ENCODE measurements at regions not wholly inside any gene's neighbourhood (a gene's known extent, or its start where the extent isn't known, plus 50 kb on each side); places are given as distances from the start of the nearest gene placed in this dataset.

DNA sequence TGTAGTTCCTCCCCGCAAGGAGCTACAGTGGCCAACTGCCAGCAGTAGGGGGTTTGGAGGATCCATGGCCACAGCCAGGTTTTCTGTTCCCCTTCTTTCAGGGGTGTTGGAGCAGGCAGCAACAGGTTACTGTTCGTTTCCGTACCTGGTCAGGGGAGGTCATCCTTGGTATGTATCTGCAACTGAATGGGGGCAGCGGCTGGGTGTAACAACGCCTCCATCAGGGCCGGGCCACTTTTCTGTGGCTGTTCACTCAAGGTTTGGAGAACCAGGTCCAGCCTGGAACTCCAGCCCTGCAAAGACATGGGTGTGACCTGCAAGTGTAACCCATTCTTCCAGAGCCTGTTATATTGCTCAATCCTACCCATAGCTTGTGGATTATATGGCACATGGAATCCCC lies 732.3 kb upstream of the MIR17HG start (continued):
- TF ChIP-seq, protein P1, sequence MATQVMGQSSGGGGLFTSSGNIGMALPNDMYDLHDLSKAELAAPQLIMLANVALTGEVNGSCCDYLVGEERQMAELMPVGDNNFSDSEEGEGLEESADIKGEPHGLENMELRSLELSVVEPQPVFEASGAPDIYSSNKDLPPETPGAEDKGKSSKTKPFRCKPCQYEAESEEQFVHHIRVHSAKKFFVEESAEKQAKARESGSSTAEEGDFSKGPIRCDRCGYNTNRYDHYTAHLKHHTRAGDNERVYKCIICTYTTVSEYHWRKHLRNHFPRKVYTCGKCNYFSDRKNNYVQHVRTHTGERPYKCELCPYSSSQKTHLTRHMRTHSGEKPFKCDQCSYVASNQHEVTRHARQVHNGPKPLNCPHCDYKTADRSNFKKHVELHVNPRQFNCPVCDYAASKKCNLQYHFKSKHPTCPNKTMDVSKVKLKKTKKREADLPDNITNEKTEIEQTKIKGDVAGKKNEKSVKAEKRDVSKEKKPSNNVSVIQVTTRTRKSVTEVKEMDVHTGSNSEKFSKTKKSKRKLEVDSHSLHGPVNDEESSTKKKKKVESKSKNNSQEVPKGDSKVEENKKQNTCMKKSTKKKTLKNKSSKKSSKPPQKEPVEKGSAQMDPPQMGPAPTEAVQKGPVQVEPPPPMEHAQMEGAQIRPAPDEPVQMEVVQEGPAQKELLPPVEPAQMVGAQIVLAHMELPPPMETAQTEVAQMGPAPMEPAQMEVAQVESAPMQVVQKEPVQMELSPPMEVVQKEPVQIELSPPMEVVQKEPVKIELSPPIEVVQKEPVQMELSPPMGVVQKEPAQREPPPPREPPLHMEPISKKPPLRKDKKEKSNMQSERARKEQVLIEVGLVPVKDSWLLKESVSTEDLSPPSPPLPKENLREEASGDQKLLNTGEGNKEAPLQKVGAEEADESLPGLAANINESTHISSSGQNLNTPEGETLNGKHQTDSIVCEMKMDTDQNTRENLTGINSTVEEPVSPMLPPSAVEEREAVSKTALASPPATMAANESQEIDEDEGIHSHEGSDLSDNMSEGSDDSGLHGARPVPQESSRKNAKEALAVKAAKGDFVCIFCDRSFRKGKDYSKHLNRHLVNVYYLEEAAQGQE (IDR thresholded peaks at IDR 0.05) = no peak

DNA sequence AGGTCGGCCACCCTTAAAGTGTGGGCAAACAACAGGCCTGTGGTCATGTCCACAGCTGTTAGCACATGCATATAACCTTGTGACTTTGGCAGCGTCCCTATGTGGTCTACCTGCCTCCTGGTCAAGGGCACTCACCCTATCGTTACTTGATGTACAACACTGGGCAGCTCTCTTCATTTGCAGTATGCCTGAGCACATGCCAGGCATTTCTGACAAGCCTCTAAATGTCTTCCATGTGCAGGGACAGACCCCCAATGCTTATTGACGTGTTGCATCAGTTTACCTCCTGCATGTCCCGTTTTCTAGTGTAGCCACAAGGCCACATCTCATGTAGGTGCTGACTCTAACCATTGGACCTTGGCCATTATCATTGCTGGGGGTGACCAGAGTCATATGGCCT lies 731.7 kb upstream of the MIR17HG start:
- H3K4me2 ChIP-seq = no peak overlapping the region
- FAIRE-seq (no peak), DNase-seq (ENCODE audit: low read depth in 1 of 2, low spot score in 1 of 2) (no peak), ATAC-seq (no peak)
- 26% methylated on average over 4 of the region's 5 CpGs for WGBS (ENCODE audit: missing lambda C conversion rate)
- TF ChIP-seq HOXB13 (CRISPR knock-in tag; IDR thresholded peaks at IDR 0.05; ENCODE audit: low read depth) (no peak), HOXB5 (CRISPR knock-in tag; IDR thresholded peaks at IDR 0.05) (no peak), RFX5 (IDR thresholded peaks at IDR 0.05) (no peak), HDAC2 (IDR thresholded peaks at IDR 0.05) (no peak)
- no peak overlapping the region for H3K27ac ChIP-seq
- POLR2A ChIA-PET = no interaction called here
- no peaks in the 10 kb centered on the region for H3K4me1 ChIP-seq
- CTCF ChIA-PET = no interaction called here
- H3K4me3 ChIP-seq = no peak overlapping the region
- H3K9me3 ChIP-seq = no peaks in the 10 kb centered on the region

DNA sequence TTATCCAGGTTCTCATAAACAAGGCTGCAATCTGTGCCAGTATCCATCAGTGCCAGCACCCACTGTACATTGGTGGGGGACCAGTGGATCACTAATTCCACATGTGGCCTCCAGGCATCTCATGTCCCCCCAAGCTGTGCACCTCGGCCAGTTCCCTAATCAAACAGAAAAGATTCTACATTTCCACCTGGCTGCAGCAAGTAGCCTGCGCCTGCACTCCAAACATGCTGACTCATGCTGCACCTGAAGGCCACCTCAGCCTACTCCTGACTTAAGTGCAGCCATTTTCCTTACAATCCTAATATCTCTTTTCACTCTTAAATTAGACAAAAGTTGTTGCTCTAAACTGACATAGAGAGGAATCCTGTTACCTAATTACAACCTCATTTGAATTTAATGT lies 729.4 kb upstream of the MIR17HG start:
- WGBS (ENCODE audit: missing lambda C conversion rate) = 97% methylated on average over 2 of the region's 2 CpGs

More for the DNA sequence above, 729.4 kb upstream of the MIR17HG start:
- DNase-seq (ENCODE audit: low read depth in 1 of 2, low spot score in 1 of 2) = peak in 1 of 2 experiments; percentile 9
- ChIA-PET CTCF (no interaction called here), POLR2A (no interaction called here)
- Histone ChIP-seq H3K4me3 (no peak overlapping the region), H3K27ac (no peak overlapping the region), H3K4me2 (no peak overlapping the region), H3K4me1 (0 out of 3 replicates have a peak, but pooled peaks cover 5% of the 10 kb centered on the region), H3K9me3 (no peaks in the 10 kb centered on the region)
- ATAC-seq = no peak
- no peak for FAIRE-seq
- TF ChIP-seq FOSB (CRISPR knock-in tag; IDR thresholded peaks at IDR 0.05) (no peak), ZC3H11A (IDR thresholded peaks at IDR 0.05) (no peak), MAZ (IDR thresholded peaks at IDR 0.05; ENCODE audit: borderline replicate concordance, low read depth, low read length) (no peak), MYC (IDR thresholded peaks at IDR 0.05; ENCODE audit: borderline replicate concordance, low read length) (no peak), CHD2 (IDR thresholded peaks at IDR 0.05; ENCODE audit: low read length, partially characterized antibody) (no peak), MAFK (IDR thresholded peaks at IDR 0.05; ENCODE audit: partially characterized antibody) (no peak), TFCP2L1 (CRISPR knock-in tag; IDR thresholded peaks at IDR 0.05) (no peak), CHD4 (IDR thresholded peaks at IDR 0.05; ENCODE audit: borderline replicate concordance) (no peak), RAD21 (conservative IDR thresholded peaks at IDR 0.05 in 1 of 2, IDR thresholded peaks at IDR 0.05 in 1 of 2) (no peak), HEYL (CRISPR knock-in tag; IDR thresholded peaks at IDR 0.05) (no peak)
- TF ChIP-seq, protein P2, sequence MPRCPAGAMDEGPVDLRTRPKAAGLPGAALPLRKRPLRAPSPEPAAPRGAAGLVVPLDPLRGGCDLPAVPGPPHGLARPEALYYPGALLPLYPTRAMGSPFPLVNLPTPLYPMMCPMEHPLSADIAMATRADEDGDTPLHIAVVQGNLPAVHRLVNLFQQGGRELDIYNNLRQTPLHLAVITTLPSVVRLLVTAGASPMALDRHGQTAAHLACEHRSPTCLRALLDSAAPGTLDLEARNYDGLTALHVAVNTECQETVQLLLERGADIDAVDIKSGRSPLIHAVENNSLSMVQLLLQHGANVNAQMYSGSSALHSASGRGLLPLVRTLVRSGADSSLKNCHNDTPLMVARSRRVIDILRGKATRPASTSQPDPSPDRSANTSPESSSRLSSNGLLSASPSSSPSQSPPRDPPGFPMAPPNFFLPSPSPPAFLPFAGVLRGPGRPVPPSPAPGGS (IDR thresholded peaks at IDR 0.05) = no peak
- TF ChIP-seq, protein P3, sequence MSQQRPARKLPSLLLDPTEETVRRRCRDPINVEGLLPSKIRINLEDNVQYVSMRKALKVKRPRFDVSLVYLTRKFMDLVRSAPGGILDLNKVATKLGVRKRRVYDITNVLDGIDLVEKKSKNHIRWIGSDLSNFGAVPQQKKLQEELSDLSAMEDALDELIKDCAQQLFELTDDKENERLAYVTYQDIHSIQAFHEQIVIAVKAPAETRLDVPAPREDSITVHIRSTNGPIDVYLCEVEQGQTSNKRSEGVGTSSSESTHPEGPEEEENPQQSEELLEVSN (IDR thresholded peaks at IDR 0.05; ENCODE audit: borderline replicate concordance, low read depth) = no peak
- TF ChIP-seq, protein P4, sequence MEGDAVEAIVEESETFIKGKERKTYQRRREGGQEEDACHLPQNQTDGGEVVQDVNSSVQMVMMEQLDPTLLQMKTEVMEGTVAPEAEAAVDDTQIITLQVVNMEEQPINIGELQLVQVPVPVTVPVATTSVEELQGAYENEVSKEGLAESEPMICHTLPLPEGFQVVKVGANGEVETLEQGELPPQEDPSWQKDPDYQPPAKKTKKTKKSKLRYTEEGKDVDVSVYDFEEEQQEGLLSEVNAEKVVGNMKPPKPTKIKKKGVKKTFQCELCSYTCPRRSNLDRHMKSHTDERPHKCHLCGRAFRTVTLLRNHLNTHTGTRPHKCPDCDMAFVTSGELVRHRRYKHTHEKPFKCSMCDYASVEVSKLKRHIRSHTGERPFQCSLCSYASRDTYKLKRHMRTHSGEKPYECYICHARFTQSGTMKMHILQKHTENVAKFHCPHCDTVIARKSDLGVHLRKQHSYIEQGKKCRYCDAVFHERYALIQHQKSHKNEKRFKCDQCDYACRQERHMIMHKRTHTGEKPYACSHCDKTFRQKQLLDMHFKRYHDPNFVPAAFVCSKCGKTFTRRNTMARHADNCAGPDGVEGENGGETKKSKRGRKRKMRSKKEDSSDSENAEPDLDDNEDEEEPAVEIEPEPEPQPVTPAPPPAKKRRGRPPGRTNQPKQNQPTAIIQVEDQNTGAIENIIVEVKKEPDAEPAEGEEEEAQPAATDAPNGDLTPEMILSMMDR (IDR thresholded peaks at IDR 0.05) = no peak
